Right lobe of liver (tissue), 6 donors: ENCODE measurements at regions not wholly inside any gene's neighbourhood (a gene's known extent, or its start where the extent isn't known, plus 50 kb on each side); places are given as distances from the start of the nearest gene placed in this dataset.

ENCODE experiments used
- ATAC-seq, 4 donors: fragments of 200-7000 bp; cut with Tn5 transposase; one replicate each; pipeline ENCODE4 v1.9.1; 2020; ENCODE audit warnings: mild to moderate bottlenecking in 4 of 4, moderate library complexity in 4 of 4
- DNase-seq, 3 donors: peaks; one replicate each; pipeline ENCODE4 v3.0.0-alpha.2; 2020
- H3K27ac ChIP-seq, 3 donors: fragments of 200-600 bp; one replicate each; pipeline ENCODE4 v1.8.0; 2022
- H3K27me3 ChIP-seq, 2 donors: fragments of 200-600 bp; one replicate each; pipeline ENCODE4 v1.8.0; 2022
- H3K36me3 ChIP-seq, 4 donors: fragments of 200-600 bp; sonication (generic) in 1 of 4; one replicate each; pipeline versions ENCODE4 v1.5.1 to v1.8.0; 2017 to 2022; ENCODE audit warnings: control low read depth in 1 of 4
- H3K4me1 ChIP-seq, 4 donors: fragments of 200-600 bp; sonication (generic) in 1 of 4; one replicate each; pipeline versions ENCODE4 v1.5.1 to v1.8.0; 2017 to 2022; ENCODE audit warnings: control low read depth in 1 of 4
- H3K4me3 ChIP-seq, 3 donors: fragments of 200-600 bp; one replicate each; pipeline ENCODE4 v1.8.0; 2022
- H3K9me3 ChIP-seq, 4 donors: fragments of 200-600 bp; sonication (generic) in 1 of 4; one replicate each; pipeline versions ENCODE4 v1.5.1 to v1.8.0; 2017 to 2022; ENCODE audit warnings: control low read depth in 1 of 4
- CTCF ChIP-seq, 4 donors: fragments of 200-600 bp in 3 of 4; fragments of 450-650 bp in 1 of 4; IDR thresholded peaks; one replicate each; pipeline versions ENCODE4 v1.5.1 to v1.8.0; 2016 to 2022; ENCODE audit warnings: antibody characterized with exemption in 4 of 4, mild to moderate bottlenecking in 2 of 4
- POLR2A ChIP-seq: fragments of 450-650 bp; IDR thresholded peaks from one replicate; pipeline ENCODE4 v1.6.1; 2017; ENCODE audit warnings: antibody characterized with exemption, mild to moderate bottlenecking
- WGBS: methylation state at CpG from one replicate; pipeline ENCODE4 v1.1.6; 2018; ENCODE audit warnings: low coverage, low lambda C conversion rate; ENCODE audit not compliant: insufficient coverage; ENCODE audit errors: missing lambda C conversion rate; 5-methylcytosine and 5-hydroxymethylcytosine counted together
- intact Hi-C, 2 donors: fragments of 100-400 bp; cut with DNase I; formaldehyde crosslinking; loops; one replicate each; pipeline versions ENCODE4 v1.11.2 to v1.14.1; 2022
- donor health status: DM: no; HTN: yes; CAD: no.
- donor health status: DM: no; HTN: no; CAD: no.
- donor health status: DM: no; HTN: no; CAD: no.
- donor health status: DM: no; HTN: yes; CAD: no.
- donor health status: DM: no; HTN: yes; CAD: no.

GRCh38 chr6:45800911-45801310, 214.7 kb downstream of the CLIC5 start:
- TF ChIP-seq CTCF (IDR thresholded peaks at IDR 0.05) = no peak
- no peak for TF ChIP-seq POLR2A
- ATAC-seq (no peak), DNase-seq (no peak)
- no peaks in the 10 kb centered on the region for H3K4me1 ChIP-seq
- H3K9me3 ChIP-seq = no peaks in the 10 kb centered on the region
- intact Hi-C loops = no loop called here
- WGBS = 35% methylated on average over 5 of the region's 5 CpGs
- no peak overlapping the region for H3K27ac ChIP-seq
- H3K27me3 ChIP-seq = no peaks in the 10 kb centered on the region
- no peaks in the 10 kb centered on the region for H3K36me3 ChIP-seq
- H3K4me3 ChIP-seq = no peak overlapping the region

GRCh38 chr6:45795678-45796077, 220.0 kb downstream of the CLIC5 start:
- DNase-seq (no peak), ATAC-seq (no peak)
- no peak overlapping the region for H3K27ac ChIP-seq
- TF ChIP-seq CTCF (IDR thresholded peaks at IDR 0.05) = no peak
- no peak for TF ChIP-seq POLR2A
- no peaks in the 10 kb centered on the region for H3K27me3 ChIP-seq
- 89% methylated on average over 3 of the region's 3 CpGs for WGBS
- no peaks in the 10 kb centered on the region for H3K4me1 ChIP-seq
- intact Hi-C loops = no loop called here
- no peaks in the 10 kb centered on the region for H3K9me3 ChIP-seq
- H3K4me3 ChIP-seq = no peak overlapping the region
- H3K36me3 ChIP-seq = no peaks in the 10 kb centered on the region

- Histone ChIP-seq H3K9me3 (no peaks in the 10 kb centered on the region), H3K36me3 (no peaks in the 10 kb centered on the region), H3K4me3 (no peak overlapping the region), H3K27me3 (no peaks in the 10 kb centered on the region), H3K27ac (no peak overlapping the region), H3K4me1 (no peaks in the 10 kb centered on the region)
- WGBS = 72% methylated on average over 3 of the region's 3 CpGs
- DNase-seq (no peak), ATAC-seq (no peak)
- intact Hi-C loops = no loop called here
- TF ChIP-seq POLR2A (no peak), CTCF (IDR thresholded peaks at IDR 0.05) (no peak)
Observed at GRCh38 chr6:45794465-45794864, 221.2 kb downstream of the CLIC5 start.

- ATAC-seq = no peak
- Histone ChIP-seq H3K4me3 (no peak overlapping the region), H3K4me1 (no peaks in the 10 kb centered on the region), H3K9me3 (no peaks in the 10 kb centered on the region), H3K27me3 (no peaks in the 10 kb centered on the region), H3K36me3 (no peaks in the 10 kb centered on the region), H3K27ac (no peak overlapping the region)
- no peak for DNase-seq
- WGBS = 65% methylated on average over 3 of the region's 4 CpGs
- no peak for TF ChIP-seq CTCF (IDR thresholded peaks at IDR 0.05)
- TF ChIP-seq POLR2A = no peak
- intact Hi-C loops = no loop called here
Observed at GRCh38 chr6:45791211-45792168, 224.2 kb downstream of the CLIC5 start.
